HG02938 (cell line): ENCODE measurements at regions not wholly inside any gene's neighbourhood (a gene's known extent, or its start where the extent isn't known, plus 50 kb on each side); places are given as distances from the start of the nearest gene placed in this dataset.
"Not testable (repeated sequence)": the region's sequence is repeated elsewhere in the genome, so short reads cannot be mapped to it uniquely, and the experiment has no call there.

Source experiments
- ATAC-seq: cut with Tn5 transposase; IDR thresholded peaks from one replicate; pipeline ENCODE4 v1.9.1; 2021; ENCODE audit warnings: mild to moderate bottlenecking, moderate library complexity; ENCODE audit not compliant: unreplicated experiment

DNA sequence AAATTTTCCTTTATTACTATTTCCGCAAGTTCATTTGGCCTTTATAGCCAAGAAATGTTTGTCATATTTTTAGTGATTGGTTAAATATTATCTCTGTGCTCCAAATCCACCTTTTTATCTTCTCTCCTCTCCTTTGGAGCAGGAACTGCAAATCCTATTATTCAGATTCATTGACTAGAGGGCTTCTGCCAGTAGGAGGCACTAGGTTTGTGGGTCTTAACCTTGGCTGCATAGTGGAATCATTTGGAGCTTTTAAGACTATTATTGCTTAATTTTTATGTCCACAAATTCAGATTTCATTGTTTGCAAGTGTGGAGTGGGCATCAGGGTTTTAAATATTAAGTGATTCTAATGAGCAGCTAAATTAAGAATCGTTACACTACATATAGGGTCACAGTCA, 75.3 kb upstream of the SYT10 start:
- ATAC-seq: no peak

DNA sequence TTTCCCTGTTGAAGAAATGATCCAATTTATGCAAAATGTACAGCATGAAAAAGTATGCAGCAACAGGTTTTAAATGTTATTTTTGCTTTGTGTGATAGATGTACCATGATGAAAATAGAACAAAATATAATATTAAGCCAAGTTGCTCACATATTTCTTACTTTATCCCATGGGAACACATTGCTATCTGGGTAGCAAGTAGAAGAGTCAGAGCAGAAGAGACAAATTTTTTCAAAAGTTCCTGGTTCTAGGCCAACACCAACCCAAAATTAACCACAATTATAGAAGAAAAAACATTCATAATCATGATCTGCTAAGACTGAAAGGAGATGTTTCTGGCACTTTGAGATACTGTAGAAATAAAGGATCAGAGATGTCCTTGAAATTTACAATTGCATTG, 79.9 kb upstream of the SYT10 start:
- no peak for ATAC-seq

DNA sequence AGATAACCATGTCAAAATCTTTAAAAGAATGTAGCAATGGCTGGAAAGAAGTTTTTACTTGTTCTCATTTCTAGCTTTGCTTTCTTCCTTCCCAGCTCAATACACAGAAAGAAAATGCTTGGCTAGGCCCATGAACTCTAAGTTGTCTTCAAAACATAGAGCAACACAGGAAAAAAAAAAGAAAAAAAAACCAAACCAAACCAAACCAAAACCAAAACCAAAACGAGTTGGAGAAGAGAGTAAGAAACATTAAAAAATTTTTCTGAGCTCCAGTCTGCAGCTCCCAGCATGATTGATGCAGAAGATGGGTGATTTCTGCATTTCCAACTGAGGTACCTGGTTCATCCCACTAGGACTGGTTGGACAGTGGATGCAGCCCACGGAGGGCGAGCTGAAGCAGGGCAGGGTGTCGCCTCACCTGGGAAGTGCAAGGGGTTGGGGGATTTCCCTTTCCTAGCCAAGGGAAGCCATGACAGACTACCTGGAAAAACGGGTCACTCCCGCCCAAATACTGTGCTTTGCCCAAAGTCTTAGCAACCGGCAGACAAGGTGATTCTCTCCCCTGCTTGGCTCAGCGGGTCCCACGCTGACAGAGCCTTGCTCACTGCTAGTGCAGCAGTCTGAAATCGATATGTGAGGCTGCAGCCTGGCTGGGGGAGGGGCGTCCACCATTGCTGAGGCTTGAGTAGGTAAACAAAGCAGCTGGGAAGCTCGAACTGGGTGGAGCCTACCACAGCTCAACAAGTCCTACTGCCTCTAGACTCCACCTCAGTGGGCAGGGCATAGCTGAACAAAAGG, 81.1 kb upstream of the SYT10 start:
- ATAC-seq: not testable (repeated sequence)

DNA sequence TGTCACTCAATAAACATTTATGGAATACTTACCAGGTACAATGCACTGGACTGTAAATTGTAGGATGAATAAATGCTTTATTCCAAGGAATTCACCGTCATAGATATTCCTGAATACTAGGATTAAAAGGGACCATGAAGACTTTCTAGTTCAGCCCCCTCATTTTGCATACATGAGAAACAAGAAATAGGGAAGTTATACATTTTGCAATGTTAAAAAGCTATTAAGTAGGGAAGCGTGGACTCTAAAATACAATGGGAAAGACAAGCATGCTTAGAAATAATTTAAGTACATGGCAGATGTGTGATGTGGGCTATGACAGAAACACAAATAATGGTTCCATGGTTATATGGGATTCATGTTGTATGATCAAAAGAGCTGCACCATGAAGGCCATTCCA, 89.4 kb upstream of the SYT10 start:
- ATAC-seq: no peak

DNA sequence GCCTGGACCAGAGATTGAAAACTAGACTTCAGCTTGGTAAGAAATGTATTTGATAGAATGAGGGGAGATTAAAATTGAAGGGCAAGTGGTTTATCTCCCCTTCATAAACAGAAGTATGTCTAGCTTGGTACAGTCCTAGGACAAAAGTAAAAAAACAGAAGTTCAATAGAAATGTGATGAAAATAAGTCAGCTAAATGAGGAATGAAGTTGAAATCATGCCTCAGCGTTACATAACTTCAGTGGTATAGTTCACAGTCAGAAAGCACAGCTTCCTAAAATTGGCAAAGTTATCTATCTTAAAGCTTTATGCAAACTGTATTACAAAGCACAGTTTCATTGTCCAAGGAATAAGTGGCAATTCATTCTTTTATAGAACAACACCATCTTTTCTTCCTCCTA, 90.2 kb upstream of the SYT10 start:
- no peak for ATAC-seq

DNA sequence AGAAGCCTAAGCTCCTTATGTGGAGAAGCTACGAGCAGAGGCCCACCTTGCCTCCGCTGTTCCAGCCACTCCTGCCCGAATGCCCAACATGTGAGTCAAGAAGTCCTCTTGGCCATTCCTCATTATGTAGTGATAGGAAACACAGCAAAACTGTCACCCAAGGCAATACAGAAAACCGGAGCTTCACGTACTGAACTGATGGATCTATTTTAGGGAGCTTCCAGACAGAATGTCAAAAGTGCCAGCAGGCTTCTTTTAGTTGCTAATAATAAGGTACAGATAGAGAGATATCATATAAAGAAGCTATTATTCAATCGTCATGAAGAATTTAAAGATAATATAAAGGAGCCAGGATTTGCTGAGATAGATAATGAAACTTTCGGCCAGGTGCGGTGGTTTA, 91.6 kb upstream of the SYT10 start:
- no peak for ATAC-seq

DNA sequence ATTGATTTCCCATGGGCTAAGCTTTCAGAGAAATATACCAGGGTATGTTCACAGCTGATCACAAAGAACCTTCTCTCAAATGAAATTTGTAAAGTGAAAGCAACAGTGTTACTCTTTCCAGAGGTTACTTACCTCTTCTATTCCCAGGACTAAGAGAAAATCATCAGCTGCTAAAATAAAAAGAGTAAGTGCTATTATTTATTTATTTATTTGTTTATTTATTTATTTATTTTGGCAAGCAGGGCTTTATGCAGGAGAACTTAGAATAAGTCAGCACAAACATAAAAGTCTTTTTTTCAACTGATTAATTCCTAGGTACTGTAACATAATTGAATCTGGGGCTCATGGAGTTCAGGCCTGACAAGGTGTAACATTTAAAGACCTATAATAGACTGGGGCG, 93.9 kb upstream of the SYT10 start:
- ATAC-seq: no peak

DNA sequence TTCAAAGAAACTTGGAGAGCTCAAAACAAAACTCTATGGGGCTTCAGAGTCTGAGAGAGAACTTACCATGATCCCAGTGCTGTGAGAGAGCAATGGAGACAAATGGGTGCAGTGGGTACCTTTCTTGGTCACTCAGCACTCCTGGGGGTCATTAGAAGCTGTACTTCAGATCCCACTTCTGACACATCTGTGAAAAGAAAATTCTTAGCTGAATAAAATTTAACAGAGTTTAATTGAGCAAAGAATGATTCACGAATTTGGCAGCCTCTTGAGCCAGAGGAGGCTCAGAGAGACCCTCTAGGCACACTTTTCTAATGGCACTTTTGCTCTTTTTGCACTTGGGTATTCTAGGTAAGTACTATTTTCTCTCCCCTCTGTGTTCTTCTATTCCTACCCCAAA, 96.8 kb upstream of the SYT10 start:
- no peak for ATAC-seq

DNA sequence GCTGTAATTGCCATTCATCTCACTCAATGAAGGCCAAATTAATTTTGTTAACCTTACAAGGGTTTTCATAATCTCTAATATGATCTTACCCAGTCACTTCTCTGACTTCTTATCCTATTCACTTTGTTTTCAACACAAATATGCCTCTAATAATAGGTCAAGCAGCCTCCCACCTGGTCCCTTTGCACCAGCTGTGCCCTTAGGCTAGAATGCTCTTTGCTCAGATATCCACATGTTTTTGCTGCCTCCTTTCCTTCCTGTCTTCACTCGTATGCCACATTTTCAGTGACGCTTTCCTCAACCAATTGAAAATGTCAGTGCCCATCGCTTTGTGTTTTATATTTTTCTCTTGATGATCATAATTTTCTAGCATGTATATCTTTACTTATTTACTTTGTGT, 106.4 kb upstream of the SYT10 start:
- no peak for ATAC-seq

DNA sequence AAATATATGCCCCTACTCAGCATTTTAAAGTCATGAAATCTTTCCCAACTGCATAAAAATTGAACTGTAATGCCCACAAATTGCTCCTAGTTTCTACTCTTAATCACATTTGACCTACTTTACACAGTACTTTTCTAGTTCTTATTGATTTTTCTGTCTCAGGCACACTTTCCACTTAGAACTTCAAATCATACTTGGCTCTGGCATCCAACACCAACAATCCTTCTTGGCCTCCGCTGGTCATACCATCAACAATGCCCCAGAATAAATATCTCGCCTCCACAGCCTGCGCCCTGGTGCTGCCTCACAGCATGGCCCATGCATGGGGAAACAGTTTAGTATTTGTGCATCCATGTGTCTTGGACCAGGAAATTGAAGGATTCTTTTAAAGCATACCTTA, 107.5 kb upstream of the SYT10 start:
- no peak for ATAC-seq

DNA sequence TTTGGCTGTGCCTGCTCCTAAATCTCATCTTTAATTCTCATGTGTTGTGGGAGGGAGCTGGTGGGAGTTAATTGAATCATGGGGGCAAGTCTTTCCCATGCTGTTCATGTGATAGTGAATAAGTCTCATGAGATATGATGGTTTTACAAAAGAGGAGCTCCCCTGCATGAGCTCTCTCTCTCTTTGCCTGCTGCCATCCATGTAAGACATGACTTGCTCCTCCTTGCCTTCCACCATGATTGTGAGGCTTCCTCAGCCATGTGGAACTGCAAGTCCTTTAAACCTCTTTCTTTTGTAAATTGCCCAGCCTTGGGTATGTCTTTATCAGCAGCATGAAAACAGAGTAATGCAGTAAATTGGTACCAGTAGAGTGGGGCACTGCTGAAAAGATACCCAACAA, 110.6 kb upstream of the SYT10 start:
- ATAC-seq: not testable (repeated sequence)

DNA sequence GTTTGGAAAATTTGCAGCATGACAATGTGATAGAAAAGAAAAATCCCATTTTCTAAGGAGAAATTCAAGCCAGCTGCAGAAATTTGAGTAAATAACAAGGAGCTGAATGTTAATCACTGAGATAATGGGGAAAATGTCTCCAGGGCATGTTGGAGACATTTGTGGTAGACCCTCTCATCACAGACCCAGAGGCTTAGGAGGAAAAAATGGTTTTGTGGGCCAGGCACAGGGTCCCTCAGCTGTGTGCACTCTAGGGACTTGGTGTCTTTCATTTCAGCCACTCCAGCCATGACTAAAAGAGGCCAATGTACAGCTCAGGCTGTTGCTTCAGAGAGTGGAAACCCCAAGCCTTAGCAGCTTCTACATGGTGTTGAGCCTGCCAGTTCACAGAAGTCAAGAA, 111.4 kb upstream of the SYT10 start:
- ATAC-seq: no peak

DNA sequence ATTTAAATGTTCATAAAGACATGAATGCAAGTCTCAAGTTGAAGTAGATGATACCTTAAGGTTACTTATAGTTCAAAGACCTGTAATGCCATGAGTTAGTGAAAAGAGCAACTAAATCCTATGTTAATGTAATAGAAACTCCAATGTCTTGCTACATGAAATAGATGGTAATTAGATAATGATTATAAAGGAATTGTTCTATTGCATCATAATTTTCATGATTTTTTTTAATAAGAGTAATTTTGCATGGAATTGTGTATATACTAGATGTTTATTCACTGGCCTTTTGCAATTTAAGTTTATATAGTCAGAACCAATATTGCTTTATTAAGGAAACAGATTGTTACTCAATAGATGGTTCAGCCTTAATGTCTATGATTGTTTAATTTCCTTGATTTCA, 115.5 kb upstream of the SYT10 start:
- ATAC-seq: no peak

DNA sequence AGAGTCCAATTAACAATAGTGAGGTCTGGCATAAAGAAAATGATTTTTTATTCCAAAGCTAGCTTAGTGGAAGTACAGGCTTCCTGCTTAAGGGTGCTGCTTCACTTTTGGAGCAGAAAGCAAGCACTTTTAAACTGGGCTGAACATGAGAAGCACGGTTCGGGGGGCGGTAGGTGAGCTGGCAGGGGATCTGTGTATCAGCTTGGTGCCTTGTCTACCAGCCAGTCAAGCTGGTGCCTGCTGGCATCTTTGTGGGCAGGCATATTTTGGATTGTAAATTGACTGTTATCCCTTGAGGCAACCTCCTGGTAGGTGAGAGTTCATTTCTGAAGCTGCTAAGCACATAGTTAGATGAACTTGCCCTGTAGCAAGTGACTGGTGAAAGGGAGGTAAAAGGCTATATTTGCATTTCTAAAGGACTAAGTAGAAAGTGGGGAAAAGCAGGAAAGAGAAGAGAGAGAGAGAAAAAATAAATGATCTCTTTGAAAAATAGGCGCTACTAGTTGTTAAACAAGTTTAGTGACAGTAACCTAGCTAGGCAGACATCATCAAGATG, 121.1 kb upstream of the SYT10 start:
- ATAC-seq: no peak

DNA sequence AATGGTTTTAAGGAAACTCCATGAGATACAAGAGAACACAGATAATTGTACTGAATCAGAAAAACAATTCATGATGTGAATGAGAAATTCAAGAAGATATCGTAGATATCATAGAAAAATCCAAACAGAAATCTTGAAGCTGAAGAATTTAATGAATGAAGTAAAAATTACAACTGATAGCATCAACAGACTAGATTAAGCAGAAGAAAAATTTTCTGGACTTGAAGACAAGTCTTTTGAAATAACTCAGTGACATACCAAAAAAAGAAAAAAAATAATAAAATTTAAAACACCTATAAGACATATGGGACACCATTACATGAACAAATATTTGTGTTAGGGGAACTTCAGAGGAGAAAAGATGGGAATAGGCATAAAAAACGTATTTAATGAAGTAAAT, 122.8 kb upstream of the SYT10 start:
- ATAC-seq: no peak

DNA sequence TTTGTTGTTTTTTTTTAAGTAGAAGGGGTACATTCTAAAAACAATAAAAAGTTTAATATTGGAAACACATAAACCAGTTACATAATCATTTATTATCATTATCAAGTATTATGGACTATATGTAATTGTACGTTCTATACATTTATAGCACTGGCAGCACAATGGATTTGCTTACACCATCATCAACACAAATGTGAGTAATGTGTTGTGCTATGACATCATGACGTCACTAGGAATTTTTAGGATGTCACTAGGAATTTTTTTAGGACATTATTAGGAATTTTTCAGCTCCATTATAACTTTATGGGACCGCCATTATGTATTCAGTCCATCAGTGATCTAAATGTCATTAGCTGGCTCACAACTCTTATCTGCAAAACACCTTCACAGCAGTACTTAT, 126.8 kb upstream of the SYT10 start:
- no peak for ATAC-seq

DNA sequence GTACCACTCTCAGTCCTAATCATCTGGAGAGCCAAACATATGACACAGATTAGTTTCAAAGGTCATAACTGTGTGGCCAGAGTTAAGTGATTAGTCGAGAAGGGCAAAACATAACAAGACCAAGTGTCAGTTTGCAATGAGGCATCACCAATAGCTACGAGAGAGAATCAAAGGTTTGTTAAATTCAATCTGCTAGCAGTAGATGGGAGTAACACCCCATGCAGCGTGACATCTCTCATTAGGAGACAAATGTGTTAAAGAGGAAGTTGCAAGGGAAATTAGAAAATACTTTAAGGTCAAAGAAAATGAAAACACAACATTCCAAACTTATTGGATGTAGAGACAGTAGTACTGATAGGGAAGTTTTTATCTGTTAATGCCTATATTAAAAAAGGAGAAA, 135.7 kb upstream of the SYT10 start:
- ATAC-seq: no peak

DNA sequence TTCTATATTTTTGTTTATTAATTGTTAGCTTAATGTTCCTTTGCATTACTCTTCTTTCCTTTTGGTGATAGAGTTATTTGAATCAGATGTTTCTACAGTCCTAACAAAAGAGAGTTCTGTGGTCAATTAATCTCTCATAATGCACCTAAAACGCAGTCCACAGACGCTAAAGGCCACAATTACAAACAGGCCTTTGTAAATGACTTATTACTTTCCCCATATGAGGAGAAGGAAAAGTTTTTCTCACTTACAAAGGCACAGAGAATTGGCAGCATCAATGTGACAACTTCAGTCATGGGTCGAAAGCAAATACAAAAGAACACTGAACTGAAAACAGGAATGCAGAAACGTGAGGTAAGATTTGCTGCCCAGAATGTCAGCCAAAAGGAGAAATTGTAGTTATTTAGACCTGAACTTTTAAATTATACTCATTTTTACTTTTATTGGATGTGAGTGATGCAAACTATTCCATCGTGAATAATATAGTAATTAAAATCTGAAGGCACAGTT, 142.0 kb upstream of the SYT10 start:
- no peak for ATAC-seq

DNA sequence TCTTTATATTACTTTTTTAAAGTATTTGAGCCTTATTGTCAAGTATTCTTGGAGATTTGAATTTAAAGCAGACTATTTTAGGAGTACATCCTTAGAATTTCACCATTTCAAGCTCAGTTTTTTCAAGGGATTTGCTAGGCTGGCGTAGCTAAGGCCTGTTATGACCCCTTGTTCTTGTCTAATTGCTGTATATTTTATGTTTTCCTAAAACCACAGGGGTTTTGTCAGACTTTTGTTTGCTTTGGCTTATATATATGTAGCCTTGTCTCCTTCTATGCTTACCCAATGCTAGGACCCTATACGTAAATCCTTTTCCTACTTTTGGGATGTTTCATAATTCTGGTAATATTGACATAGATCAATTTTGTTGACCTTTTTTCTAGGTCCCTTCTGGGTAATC, 147.0 kb upstream of the SYT10 start:
- ATAC-seq: no peak

DNA sequence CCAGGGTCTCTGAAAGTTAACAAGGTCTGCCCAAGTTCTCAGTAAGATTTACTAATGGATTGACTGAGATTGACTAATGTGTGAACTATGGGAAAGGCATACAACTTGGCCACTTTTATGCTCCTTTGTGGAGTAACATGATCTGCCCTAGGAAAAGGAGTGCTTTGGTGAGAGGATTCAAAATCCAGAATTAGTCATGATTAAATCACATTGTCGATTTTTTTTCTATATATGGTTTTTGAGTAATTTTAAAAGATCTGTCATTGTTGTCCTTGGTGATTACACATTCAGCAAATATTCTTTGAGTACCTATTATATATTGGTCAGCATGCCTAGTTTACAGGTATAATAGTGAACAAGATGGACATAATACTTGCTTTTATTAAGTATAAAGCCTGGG, 147.7 kb upstream of the SYT10 start:
- ATAC-seq: no peak

DNA sequence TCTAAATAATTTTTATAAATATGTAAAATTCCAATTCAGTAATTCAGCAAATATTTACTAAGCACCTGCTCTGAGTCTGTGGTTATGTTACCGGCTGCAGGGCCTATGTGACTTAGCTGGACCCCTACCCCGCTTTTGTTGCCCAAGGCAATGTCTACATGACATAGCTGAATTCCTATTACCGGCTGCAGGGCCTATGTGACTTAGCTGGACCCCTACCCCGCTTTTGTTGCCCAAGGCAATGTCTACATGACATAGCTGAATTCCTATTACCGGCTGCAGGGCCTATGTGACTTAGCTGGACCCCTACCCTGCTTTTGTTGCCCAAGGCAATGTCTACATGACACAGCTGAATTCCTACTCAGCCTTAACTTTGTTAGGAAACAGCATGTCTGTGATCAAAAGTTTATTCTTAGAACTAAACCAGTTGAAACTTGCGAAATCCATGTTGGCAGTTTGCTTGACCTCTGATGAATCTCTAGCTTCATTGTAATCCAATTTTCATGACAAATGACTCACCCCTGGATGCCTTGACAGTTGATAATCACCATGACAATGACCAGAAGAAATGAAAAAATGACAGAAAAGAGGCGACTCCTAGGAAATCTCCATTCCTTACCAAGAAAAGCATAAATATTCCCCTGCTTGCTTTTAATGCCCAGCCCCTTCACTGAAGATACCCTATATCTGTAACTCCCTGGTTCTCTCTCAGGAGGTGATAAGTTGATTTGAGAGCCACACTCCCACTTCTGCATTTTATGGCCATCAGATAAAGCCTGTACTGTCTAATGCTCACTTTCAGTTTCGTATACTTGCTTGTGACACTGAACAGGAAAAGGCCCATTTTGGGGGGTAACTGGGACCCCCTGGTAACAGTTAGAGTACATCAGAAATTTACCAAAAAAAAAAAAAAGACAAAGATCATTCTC, 148.4 kb upstream of the SYT10 start:
- ATAC-seq: peak; percentile 79
